ENCODE measurements at regions not wholly inside any gene's neighbourhood (a gene's known extent, or its start where the extent isn't known, plus 50 kb on each side); places are given as distances from the start of the nearest gene placed in this dataset.

GRCh38 chr3:191518861-191519260 is 57.9 kb downstream of the PYDC2 start:
- TF ChIP-seq TCF7L2 (IDR thresholded peaks at IDR 0.05; ENCODE audit: low read depth, low read length): no peak
- no peak for TF ChIP-seq POLR2AphosphoS5 (IDR thresholded peaks at IDR 0.05; ENCODE audit: low read depth, low read length)
- intact Hi-C loops (cut with micrococcal nuclease; ENCODE audit: unreplicated experiment): no loop called here
- Histone ChIP-seq H3K27me3 (ENCODE audit: control insufficient read depth, insufficient read depth, low read length) (no peaks in the 10 kb centered on the region), H3K4me3 (ENCODE audit: low read depth in 2 of 2, low read length in 2 of 2) (no peak overlapping the region), H3K36me3 (ENCODE audit: control insufficient read depth, insufficient read depth, low read length) (no peaks in the 10 kb centered on the region), H3K4me1 (ENCODE audit: control insufficient read depth, insufficient read depth, low read length) (no peaks in the 10 kb centered on the region), H3K9me3 (ENCODE audit: control insufficient read depth, insufficient read depth, low read depth, low read length) (no peaks in the 10 kb centered on the region; the same call in 1 of the 2 replicates), H3K27ac (ENCODE audit: low read length) (no peak overlapping the region)
- ATAC-seq (no peak), DNase-seq (ENCODE audit: low read depth, low spot score) (no peak)
- CTCF ChIA-PET: no interaction called here
- in situ Hi-C loops (cut with HindIII; ENCODE audit: low pct_unique_long_range_greater_than_20kb, low sequenced_read_pairs): no loop called here
- BruUV-seq (replicated peaks): no TSS peak
- POLR2A ChIA-PET: no interaction called here

- intact Hi-C loops (cut with micrococcal nuclease; ENCODE audit: unreplicated experiment): no loop called here
- no peaks in the 10 kb centered on the region for H3K36me3 ChIP-seq (ENCODE audit: control insufficient read depth, insufficient read depth, low read length)
- ChIA-PET CTCF (no interaction called here), POLR2A (no interaction called here)
- DNase-seq (ENCODE audit: low read depth, low spot score) (no peak), ATAC-seq (no peak)
- no peaks in the 10 kb centered on the region for H3K27me3 ChIP-seq (ENCODE audit: control insufficient read depth, insufficient read depth, low read length)
- in situ Hi-C loops (cut with HindIII; ENCODE audit: low pct_unique_long_range_greater_than_20kb, low sequenced_read_pairs): no loop called here
- no peak overlapping the region for H3K27ac ChIP-seq (ENCODE audit: low read length)
- no peak for TF ChIP-seq SIN3A (IDR thresholded peaks at IDR 0.05; ENCODE audit: borderline replicate concordance, insufficient read depth, low read depth, low read length)
- TF ChIP-seq REST (IDR thresholded peaks at IDR 0.05; ENCODE audit: insufficient read depth in 1 of 2, low read depth in 2 of 2, low read length in 1 of 2): no peak
- no peak for TF ChIP-seq TCF7L2 (IDR thresholded peaks at IDR 0.05; ENCODE audit: low read depth, low read length)
- TF ChIP-seq POLR2AphosphoS5 (IDR thresholded peaks at IDR 0.05; ENCODE audit: low read depth, low read length): no peak
- no peak for TF ChIP-seq CTCF (IDR thresholded peaks at IDR 0.05)
- BruUV-seq (replicated peaks): no TSS peak
- H3K4me1 ChIP-seq (ENCODE audit: control insufficient read depth, insufficient read depth, low read length): no peaks in the 10 kb centered on the region
- no peak overlapping the region for H3K4me3 ChIP-seq (ENCODE audit: low read depth in 2 of 2, low read length in 2 of 2)
- H3K9me3 ChIP-seq (ENCODE audit: control insufficient read depth, insufficient read depth, low read depth, low read length): no peaks in the 10 kb centered on the region; the same call in 1 of the 2 replicates
Measured at GRCh38 chr3:191521055-191521454, 60.1 kb downstream of the PYDC2 start.

- intact Hi-C loops (cut with micrococcal nuclease; ENCODE audit: unreplicated experiment): no loop called here
- DNase-seq (ENCODE audit: low read depth, low spot score) (no peak), ATAC-seq (no peak)
- BruUV-seq (replicated peaks): no TSS peak
- H3K27me3 ChIP-seq (ENCODE audit: control insufficient read depth, insufficient read depth, low read length): no peaks in the 10 kb centered on the region
- H3K9me3 ChIP-seq (ENCODE audit: control insufficient read depth, insufficient read depth, low read depth, low read length): no peaks in the 10 kb centered on the region; the same call in 1 of the 2 replicates
- ChIA-PET POLR2A (no interaction called here), CTCF (no interaction called here)
- H3K36me3 ChIP-seq (ENCODE audit: control insufficient read depth, insufficient read depth, low read length): no peaks in the 10 kb centered on the region
- no peaks in the 10 kb centered on the region for H3K4me1 ChIP-seq (ENCODE audit: control insufficient read depth, insufficient read depth, low read length)
- TF ChIP-seq TCF7L2 (IDR thresholded peaks at IDR 0.05; ENCODE audit: low read depth, low read length) (no peak), SIN3A (IDR thresholded peaks at IDR 0.05; ENCODE audit: borderline replicate concordance, insufficient read depth, low read depth, low read length) (no peak), POLR2AphosphoS5 (IDR thresholded peaks at IDR 0.05; ENCODE audit: low read depth, low read length) (no peak), CTCF (IDR thresholded peaks at IDR 0.05) (no peak), REST (IDR thresholded peaks at IDR 0.05; ENCODE audit: insufficient read depth in 1 of 2, low read depth in 2 of 2, low read length in 1 of 2) (no peak)
- H3K27ac ChIP-seq (ENCODE audit: low read length): no peak overlapping the region
- H3K4me3 ChIP-seq (ENCODE audit: low read depth in 2 of 2, low read length in 2 of 2): no peak overlapping the region
- in situ Hi-C loops (cut with HindIII; ENCODE audit: low pct_unique_long_range_greater_than_20kb, low sequenced_read_pairs): no loop called here
Measured at GRCh38 chr3:191523148-191523547, 62.2 kb downstream of the PYDC2 start.

Data from Panc1 (cell line).